ENCODE measurements at regions not wholly inside any gene's neighbourhood (a gene's known extent, or its start where the extent isn't known, plus 50 kb on each side); places are given as distances from the start of the nearest gene placed in this dataset.
"Not testable (repeated sequence)": the region's sequence is repeated elsewhere in the genome, so short reads cannot be mapped to it uniquely, and the experiment has no call there.

- H3K27me3 ChIP-seq; H3K4me1 ChIP-seq; H3K4me3 ChIP-seq; DNase-seq (ENCODE audit: low spot score in 2 of 2); intact Hi-C loops (cut with DNase I; ENCODE audit: low total_unique reads); H3K27ac ChIP-seq; H3K36me3 ChIP-seq; H3K9me3 ChIP-seq: not testable (repeated sequence)
Measured at GRCh38 chr1:146654763-146655162, 283.4 kb upstream of the NBPF12 start.

GRCh38 chr1:146645978-146646604, 292.0 kb upstream of the NBPF12 start:
- H3K4me1 ChIP-seq; H3K36me3 ChIP-seq; H3K9me3 ChIP-seq; H3K4me3 ChIP-seq; H3K27ac ChIP-seq; H3K27me3 ChIP-seq; intact Hi-C loops (cut with DNase I; ENCODE audit: low total_unique reads); DNase-seq (ENCODE audit: low spot score in 2 of 2): not testable (repeated sequence)

- H3K27me3 ChIP-seq; H3K27ac ChIP-seq; H3K4me1 ChIP-seq; H3K36me3 ChIP-seq; H3K4me3 ChIP-seq; intact Hi-C loops (cut with DNase I; ENCODE audit: low total_unique reads); DNase-seq (ENCODE audit: low spot score in 2 of 2); H3K9me3 ChIP-seq: not testable (repeated sequence)
Measured at GRCh38 chr1:146641534-146641933, 296.6 kb upstream of the NBPF12 start.

- H3K9me3 ChIP-seq; H3K4me1 ChIP-seq; H3K36me3 ChIP-seq; DNase-seq (ENCODE audit: low spot score in 2 of 2); H3K4me3 ChIP-seq; intact Hi-C loops (cut with DNase I; ENCODE audit: low total_unique reads); H3K27ac ChIP-seq; H3K27me3 ChIP-seq: not testable (repeated sequence)
Measured at GRCh38 chr1:146640671-146641070, 297.5 kb upstream of the NBPF12 start.

- H3K9me3 ChIP-seq; H3K36me3 ChIP-seq; H3K4me3 ChIP-seq; intact Hi-C loops (cut with DNase I; ENCODE audit: low total_unique reads); H3K27ac ChIP-seq; H3K4me1 ChIP-seq; DNase-seq (ENCODE audit: low spot score in 2 of 2); H3K27me3 ChIP-seq: not testable (repeated sequence)
Measured at GRCh38 chr1:146630302-146630701, 307.8 kb upstream of the NBPF12 start.

GRCh38 chr1:146618582-146618981, 319.5 kb upstream of the NBPF12 start:
- H3K9me3 ChIP-seq; H3K4me3 ChIP-seq; DNase-seq (ENCODE audit: low spot score in 2 of 2); H3K27me3 ChIP-seq; intact Hi-C loops (cut with DNase I; ENCODE audit: low total_unique reads); H3K27ac ChIP-seq; H3K4me1 ChIP-seq; H3K36me3 ChIP-seq: not testable (repeated sequence)

GRCh38 chr1:146604681-146605080, 333.4 kb upstream of the NBPF12 start:
- H3K27ac ChIP-seq; intact Hi-C loops (cut with DNase I; ENCODE audit: low total_unique reads); DNase-seq (ENCODE audit: low spot score in 2 of 2): not testable (repeated sequence)

GRCh38 chr1:146600720-146601307, 337.3 kb upstream of the NBPF12 start:
- H3K4me1 ChIP-seq; H3K27ac ChIP-seq; DNase-seq (ENCODE audit: low spot score in 2 of 2); intact Hi-C loops (cut with DNase I; ENCODE audit: low total_unique reads); H3K27me3 ChIP-seq; H3K9me3 ChIP-seq; H3K4me3 ChIP-seq; H3K36me3 ChIP-seq: not testable (repeated sequence)

More at GRCh38 chr1:146604681-146605080, 333.4 kb upstream of the NBPF12 start:
- not testable (repeated sequence) for H3K4me3 ChIP-seq, H3K9me3 ChIP-seq, H3K36me3 ChIP-seq, H3K4me1 ChIP-seq, H3K27me3 ChIP-seq

GRCh38 chr1:146599906-146600305, 338.2 kb upstream of the NBPF12 start:
- intact Hi-C loops (cut with DNase I; ENCODE audit: low total_unique reads); H3K27me3 ChIP-seq; DNase-seq (ENCODE audit: low spot score in 2 of 2); H3K4me3 ChIP-seq; H3K4me1 ChIP-seq; H3K27ac ChIP-seq; H3K9me3 ChIP-seq; H3K36me3 ChIP-seq: not testable (repeated sequence)

GRCh38 chr1:146581229-146581628, 352.4 kb upstream of the NOTCH2NLA start:
- DNase-seq (ENCODE audit: low spot score in 2 of 2); H3K4me1 ChIP-seq; intact Hi-C loops (cut with DNase I; ENCODE audit: low total_unique reads); H3K9me3 ChIP-seq; H3K36me3 ChIP-seq; H3K4me3 ChIP-seq; H3K27ac ChIP-seq; H3K27me3 ChIP-seq: not testable (repeated sequence)

GRCh38 chr1:146567541-146567940, 338.7 kb upstream of the NOTCH2NLA start:
- H3K4me3 ChIP-seq; H3K36me3 ChIP-seq; H3K9me3 ChIP-seq; DNase-seq (ENCODE audit: low spot score in 2 of 2); H3K4me1 ChIP-seq; H3K27ac ChIP-seq; intact Hi-C loops (cut with DNase I; ENCODE audit: low total_unique reads); H3K27me3 ChIP-seq: not testable (repeated sequence)

- DNase-seq (ENCODE audit: low spot score in 2 of 2); intact Hi-C loops (cut with DNase I; ENCODE audit: low total_unique reads); H3K4me3 ChIP-seq; H3K27ac ChIP-seq; H3K4me1 ChIP-seq; H3K9me3 ChIP-seq; H3K27me3 ChIP-seq; H3K36me3 ChIP-seq: not testable (repeated sequence)
Measured at GRCh38 chr1:146558032-146558431, 329.2 kb upstream of the NOTCH2NLA start.

GRCh38 chr1:146556405-146556804, 327.6 kb upstream of the NOTCH2NLA start:
- H3K27ac ChIP-seq; H3K36me3 ChIP-seq; H3K9me3 ChIP-seq; H3K27me3 ChIP-seq; H3K4me3 ChIP-seq; DNase-seq (ENCODE audit: low spot score in 2 of 2); intact Hi-C loops (cut with DNase I; ENCODE audit: low total_unique reads); H3K4me1 ChIP-seq: not testable (repeated sequence)

GRCh38 chr1:146552414-146552813, 323.6 kb upstream of the NOTCH2NLA start:
- intact Hi-C loops (cut with DNase I; ENCODE audit: low total_unique reads); H3K36me3 ChIP-seq; H3K4me3 ChIP-seq; H3K27ac ChIP-seq; H3K9me3 ChIP-seq; H3K27me3 ChIP-seq; H3K4me1 ChIP-seq; DNase-seq (ENCODE audit: low spot score in 2 of 2): not testable (repeated sequence)

All from breast epithelium (tissue), 4 donors.